Stimulated activated naive CD8-positive, alpha-beta T cell treated with anti-CD3 and anti-CD28 coated beads, Interleukin-15, amount 100 ng/mL, for 72 hours (primary cell): ENCODE measurements at regions not wholly inside any gene's neighbourhood (a gene's known extent, or its start where the extent isn't known, plus 50 kb on each side); places are given as distances from the start of the nearest gene placed in this dataset.
"Not testable (repeated sequence)": the region's sequence is repeated elsewhere in the genome, so short reads cannot be mapped to it uniquely, and the experiment has no call there.

Source experiments
- ATAC-seq: fragments of 150-1000 bp; cut with Tn5 transposase; 2 replicates; pipeline ENCODE4 v1.10.0; 2021; ENCODE audit warnings: mild to moderate bottlenecking, moderate library complexity
- DNase-seq, 2 donors: peaks; one replicate each; pipeline ENCODE4 v3.0.0; 2021 to 2022
- H3K27ac Mint-ChIP-seq, 2 donors: one replicate each; pipeline ENCODE4 v1.8.0; 2022; ENCODE audit warnings: mild to moderate bottlenecking in 2 of 2, mixed read lengths in 2 of 2, moderate library complexity in 2 of 2
- H3K27me3 Mint-ChIP-seq: one replicate; pipeline ENCODE4 v1.8.0; 2022; ENCODE audit warnings: mixed read lengths
- H3K4me1 Mint-ChIP-seq: one replicate; pipeline ENCODE4 v1.8.0; 2022; ENCODE audit warnings: mild to moderate bottlenecking, mixed read lengths
- H3K4me3 Mint-ChIP-seq, 2 donors: one replicate each; pipeline ENCODE4 v1.8.0; 2022; ENCODE audit warnings: mild to moderate bottlenecking in 2 of 2, mixed read lengths in 2 of 2, moderate library complexity in 1 of 2
- H3K9me3 Mint-ChIP-seq, 2 donors: one replicate each; pipeline ENCODE4 v1.8.0; 2022; ENCODE audit warnings: mixed read lengths in 2 of 2

- peaks cover 0 to 4% of the 10 kb centered on the region in 2 donors for H3K9me3 Mint-ChIP-seq
- H3K27ac Mint-ChIP-seq, result no peak overlapping the region
- ATAC-seq (no peak), DNase-seq (no peak)
- no peaks in the 10 kb centered on the region for H3K27me3 Mint-ChIP-seq
- H3K4me3 Mint-ChIP-seq, result no peak overlapping the region
- H3K4me1 Mint-ChIP-seq, result no peaks in the 10 kb centered on the region
These were observed 1073.0 kb upstream of the FLRT2 start for GRCh38 chr14:84456946-84457345.

GRCh38 chr14:84458881-84459280 is 1071.1 kb upstream of the FLRT2 start:
- peaks cover 0 to 4% of the 10 kb centered on the region in 2 donors for H3K9me3 Mint-ChIP-seq
- DNase-seq (no peak), ATAC-seq (no peak)
- no peaks in the 10 kb centered on the region for H3K27me3 Mint-ChIP-seq
- H3K4me1 Mint-ChIP-seq, result no peaks in the 10 kb centered on the region
- H3K27ac Mint-ChIP-seq, result no peak overlapping the region
- no peak overlapping the region for H3K4me3 Mint-ChIP-seq

- DNase-seq (no peak), ATAC-seq (no peak)
- Mint-ChIP-seq H3K27ac (no peak overlapping the region), H3K27me3 (no peaks in the 10 kb centered on the region), H3K4me1 (no peaks in the 10 kb centered on the region), H3K4me3 (no peak overlapping the region), H3K9me3 (peaks cover 0 to 11% of the 10 kb centered on the region in 2 donors)
These were observed 1064.1 kb upstream of the FLRT2 start for GRCh38 chr14:84465880-84466279.

- DNase-seq (no peak), ATAC-seq (no peak)
- Mint-ChIP-seq H3K9me3 (peaks cover 0 to 11% of the 10 kb centered on the region in 2 donors), H3K27ac (no peak overlapping the region), H3K4me3 (no peak overlapping the region), H3K27me3 (no peaks in the 10 kb centered on the region), H3K4me1 (no peaks in the 10 kb centered on the region)
These were observed 1061.8 kb upstream of the FLRT2 start for GRCh38 chr14:84468153-84468552.

- no peak for DNase-seq
- Mint-ChIP-seq H3K4me3 (no peak overlapping the region), H3K9me3 (peaks cover 8 to 11% of the 10 kb centered on the region in 2 donors), H3K27me3 (no peaks in the 10 kb centered on the region), H3K4me1 (no peaks in the 10 kb centered on the region), H3K27ac (no peak overlapping the region)
- ATAC-seq, result no peak
These were observed 1051.9 kb upstream of the FLRT2 start for GRCh38 chr14:84477996-84478395.

- DNase-seq, result no peak
- H3K9me3 Mint-ChIP-seq, result peaks cover 0 to 6% of the 10 kb centered on the region in 2 donors
- no peaks in the 10 kb centered on the region for H3K4me1 Mint-ChIP-seq
- H3K27ac Mint-ChIP-seq, result no peak overlapping the region
- H3K27me3 Mint-ChIP-seq, result no peaks in the 10 kb centered on the region
- ATAC-seq, result no peak
- no peak overlapping the region for H3K4me3 Mint-ChIP-seq
These were observed 1047.5 kb upstream of the FLRT2 start for GRCh38 chr14:84482256-84483071.

- DNase-seq (no peak), ATAC-seq (no peak)
- Mint-ChIP-seq H3K9me3 (peaks cover 6 to 12% of the 10 kb centered on the region in 2 donors), H3K27me3 (no peaks in the 10 kb centered on the region), H3K4me3 (no peak overlapping the region), H3K4me1 (no peaks in the 10 kb centered on the region), H3K27ac (no peak overlapping the region)
These were observed 1046.9 kb upstream of the FLRT2 start for GRCh38 chr14:84483072-84483420.

- DNase-seq, result not testable (repeated sequence)
These were observed 1045.7 kb upstream of the FLRT2 start for GRCh38 chr14:84484243-84484642.

GRCh38 chr14:84485036-84485435 is 1044.9 kb upstream of the FLRT2 start:
- H3K4me1 Mint-ChIP-seq, result no peaks in the 10 kb centered on the region
- ATAC-seq (no peak), DNase-seq (no peak)

More at GRCh38 chr14:84484243-84484642, 1045.7 kb upstream of the FLRT2 start:
- H3K27ac Mint-ChIP-seq, H3K4me1 Mint-ChIP-seq, H3K4me3 Mint-ChIP-seq, H3K27me3 Mint-ChIP-seq, ATAC-seq: not testable (repeated sequence)
- H3K9me3 Mint-ChIP-seq, result peaks cover 7 to 15% of the 10 kb centered on the region in 2 donors

GRCh38 chr14:84490081-84490480 is 1039.9 kb upstream of the FLRT2 start:
- H3K9me3 Mint-ChIP-seq, result peaks cover 20 to 24% of the 10 kb centered on the region in 2 donors
- H3K4me1 Mint-ChIP-seq, result no peaks in the 10 kb centered on the region
- no peaks in the 10 kb centered on the region for H3K27me3 Mint-ChIP-seq
- H3K27ac Mint-ChIP-seq, result no peak overlapping the region
- no peak for DNase-seq
- ATAC-seq, result no peak
- no peak overlapping the region for H3K4me3 Mint-ChIP-seq

More at GRCh38 chr14:84485036-84485435, 1044.9 kb upstream of the FLRT2 start:
- H3K27me3 Mint-ChIP-seq, result no peaks in the 10 kb centered on the region
- no peak overlapping the region for H3K27ac Mint-ChIP-seq
- no peak overlapping the region for H3K4me3 Mint-ChIP-seq
- H3K9me3 Mint-ChIP-seq, result peaks cover 7 to 15% of the 10 kb centered on the region in 2 donors

GRCh38 chr14:84492685-84493084 is 1037.3 kb upstream of the FLRT2 start:
- ATAC-seq, result no peak
- Mint-ChIP-seq H3K9me3 (peaks cover 19 to 24% of the 10 kb centered on the region in 2 donors), H3K4me3 (no peak overlapping the region), H3K4me1 (no peaks in the 10 kb centered on the region), H3K27ac (no peak overlapping the region), H3K27me3 (no peaks in the 10 kb centered on the region)
- no peak for DNase-seq

GRCh38 chr14:84493779-84494178 is 1036.2 kb upstream of the FLRT2 start:
- Mint-ChIP-seq H3K4me3 (no peak overlapping the region), H3K27me3 (no peaks in the 10 kb centered on the region), H3K4me1 (no peaks in the 10 kb centered on the region), H3K9me3 (peaks cover 16 to 17% of the 10 kb centered on the region in 2 donors), H3K27ac (no peak overlapping the region)
- DNase-seq (no peak), ATAC-seq (no peak)

- ATAC-seq (no peak), DNase-seq (no peak)
- Mint-ChIP-seq H3K27ac (no peak overlapping the region), H3K9me3 (peaks cover 16 to 17% of the 10 kb centered on the region in 2 donors), H3K4me3 (no peak overlapping the region), H3K4me1 (no peaks in the 10 kb centered on the region), H3K27me3 (no peaks in the 10 kb centered on the region)
These were observed 1033.3 kb upstream of the FLRT2 start for GRCh38 chr14:84496677-84497076.

- H3K27ac Mint-ChIP-seq, H3K27me3 Mint-ChIP-seq, H3K4me3 Mint-ChIP-seq, H3K4me1 Mint-ChIP-seq, DNase-seq, ATAC-seq: not testable (repeated sequence)
- peaks cover 17 to 55% of the 10 kb centered on the region in 2 donors for H3K9me3 Mint-ChIP-seq
These were observed 1017.1 kb upstream of the FLRT2 start for GRCh38 chr14:84512823-84513222.

GRCh38 chr14:84519836-84520235 is 1010.1 kb upstream of the FLRT2 start:
- H3K4me3 Mint-ChIP-seq, result no peak overlapping the region
- peaks cover 9 to 49% of the 10 kb centered on the region in 2 donors for H3K9me3 Mint-ChIP-seq
- ATAC-seq, result no peak

GRCh38 chr14:84520711-84521338 is 1009.1 kb upstream of the FLRT2 start:
- H3K9me3 Mint-ChIP-seq, result peaks cover 16 to 43% of the 10 kb centered on the region in 2 donors
- no peak overlapping the region for H3K4me3 Mint-ChIP-seq
- ATAC-seq (no peak), DNase-seq (no peak)
- no peak overlapping the region for H3K27ac Mint-ChIP-seq
- H3K27me3 Mint-ChIP-seq, result no peaks in the 10 kb centered on the region
- no peaks in the 10 kb centered on the region for H3K4me1 Mint-ChIP-seq

More at GRCh38 chr14:84519836-84520235, 1010.1 kb upstream of the FLRT2 start:
- Mint-ChIP-seq H3K27ac (no peak overlapping the region), H3K4me1 (no peaks in the 10 kb centered on the region), H3K27me3 (no peaks in the 10 kb centered on the region)
- no peak for DNase-seq
